GM12891 (cell line): ENCODE measurements at regions not wholly inside any gene's neighbourhood (a gene's known extent, or its start where the extent isn't known, plus 50 kb on each side); places are given as distances from the start of the nearest gene placed in this dataset.

Experiments used
- PAX5 ChIP-seq: IDR thresholded peaks from 2 replicates; pipeline ENCODE4 v1.6.1; 2011; ENCODE audit warnings: low read length, moderate library complexity, mild to moderate bottlenecking; ENCODE audit not compliant: insufficient read depth, severe bottlenecking
- POLR2A ChIP-seq: IDR thresholded peaks from 2 replicates; pipeline ENCODE4 v1.6.1; 2011; ENCODE audit warnings: low read depth, low read length, control low read depth
- POLR2AphosphoS5 ChIP-seq: IDR thresholded peaks from 2 replicates; pipeline ENCODE4 v1.6.1; 2011; ENCODE audit warnings: low read depth, low read length, control low read depth
- POU2F2 ChIP-seq: IDR thresholded peaks from 2 replicates; pipeline ENCODE4 v1.6.1; 2011; ENCODE audit warnings: low read depth, mild to moderate bottlenecking, control low read depth, low read length, moderate library complexity
- TAF1 ChIP-seq: IDR thresholded peaks from 2 replicates; pipeline ENCODE4 v1.6.1; 2011; ENCODE audit warnings: low read depth, low read length, control low read depth

- no peak for TF ChIP-seq POLR2AphosphoS5
- TF ChIP-seq POLR2A = no peak
- no peak for TF ChIP-seq TAF1
- no peak for TF ChIP-seq POU2F2
- TF ChIP-seq PAX5 = no peak
Measured at GRCh38 chr1:8201331-8201861, 116.5 kb upstream of the SLC45A1 start.
